HepG2 (cell line): ENCODE measurements at regions not wholly inside any gene's neighbourhood (a gene's known extent, or its start where the extent isn't known, plus 50 kb on each side); places are given as distances from the start of the nearest gene placed in this dataset.

Source experiments
- IRF2 ChIP-seq: IDR thresholded peaks from 2 replicates; pipeline ENCODE4 v1.6.1; 2018; ENCODE audit warnings: missing genetic modification reagents, missing compliant biosample characterization
- NFIC ChIP-seq: IDR thresholded peaks from 2 replicates; pipeline ENCODE4 v1.6.1; 2012; ENCODE audit warnings: mild to moderate bottlenecking, low read length, inconsistent platforms
- POLR2AphosphoS5 ChIP-seq: IDR thresholded peaks from 2 replicates; pipeline ENCODE4 v1.6.1; 2012; ENCODE audit warnings: low read depth, low read length
- RFX5 ChIP-seq: IDR thresholded peaks from 2 replicates; pipeline ENCODE4 v1.6.1; 2011; ENCODE audit warnings: low read depth, low read length, improper control_type of control experiment
- SMAD3 ChIP-seq: sonication (generic); formaldehyde crosslinking; IDR thresholded peaks from 2 replicates; pipeline ENCODE4 v1.4.0; 2020; ENCODE audit warnings: missing genetic modification reagents
- SP2 ChIP-seq: sonication (generic); formaldehyde crosslinking; IDR thresholded peaks from 2 replicates; pipeline ENCODE4 v1.5.1; 2020; ENCODE audit warnings: mild to moderate bottlenecking, missing genetic modification reagents
- ZNF263 ChIP-seq: sonication (generic); formaldehyde crosslinking; IDR thresholded peaks from 2 replicates; pipeline ENCODE4 v1.4.0; 2020; ENCODE audit warnings: missing genetic modification reagents
- TF ChIP-seq, protein P1 (sequence below): sonication (generic); formaldehyde crosslinking; IDR thresholded peaks from 2 replicates; pipeline ENCODE4 v1.8.0; 2022; ENCODE audit warnings: missing genetic modification reagents, mild to moderate bottlenecking, moderate library complexity, borderline replicate concordance
- TF ChIP-seq, protein P2 (sequence below), 2 experiments: IDR thresholded peaks; 2 replicates each; pipeline ENCODE4 v1.6.1; 2011 to 2012; ENCODE audit warnings: low read length in 2 of 2, borderline replicate concordance in 1 of 2, low read depth in 1 of 2, mild to moderate bottlenecking in 1 of 2, moderate library complexity in 1 of 2
- TF ChIP-seq, protein P3 (sequence below): sonication (generic); formaldehyde crosslinking; IDR thresholded peaks from 2 replicates; pipeline ENCODE4 v1.5.0; 2020; ENCODE audit warnings: mild to moderate bottlenecking, missing genetic modification reagents, moderate library complexity

DNA sequence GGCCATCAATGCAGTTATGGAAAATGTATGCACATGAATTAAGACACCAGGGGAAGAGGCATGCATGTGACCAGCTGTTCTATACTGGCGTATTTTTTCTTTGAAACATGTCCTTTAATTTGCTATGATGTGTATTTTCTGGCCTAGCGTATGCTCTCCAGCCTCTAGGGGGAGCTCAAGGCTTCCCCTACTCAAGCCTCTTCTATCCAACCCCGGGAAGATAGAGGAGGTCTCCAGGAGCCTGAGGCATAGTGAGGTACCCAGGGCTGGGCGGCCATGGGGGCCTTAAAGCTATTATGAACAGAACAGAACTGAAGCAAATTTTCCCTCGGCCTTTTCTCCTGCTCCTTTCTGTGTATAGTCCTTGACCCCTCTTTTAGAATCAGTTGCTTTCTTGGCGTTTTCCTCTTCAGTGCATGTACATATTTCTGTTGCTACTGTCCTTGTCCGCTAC is 528.9 kb downstream of the MAFB start:
- TF ChIP-seq, protein P1, sequence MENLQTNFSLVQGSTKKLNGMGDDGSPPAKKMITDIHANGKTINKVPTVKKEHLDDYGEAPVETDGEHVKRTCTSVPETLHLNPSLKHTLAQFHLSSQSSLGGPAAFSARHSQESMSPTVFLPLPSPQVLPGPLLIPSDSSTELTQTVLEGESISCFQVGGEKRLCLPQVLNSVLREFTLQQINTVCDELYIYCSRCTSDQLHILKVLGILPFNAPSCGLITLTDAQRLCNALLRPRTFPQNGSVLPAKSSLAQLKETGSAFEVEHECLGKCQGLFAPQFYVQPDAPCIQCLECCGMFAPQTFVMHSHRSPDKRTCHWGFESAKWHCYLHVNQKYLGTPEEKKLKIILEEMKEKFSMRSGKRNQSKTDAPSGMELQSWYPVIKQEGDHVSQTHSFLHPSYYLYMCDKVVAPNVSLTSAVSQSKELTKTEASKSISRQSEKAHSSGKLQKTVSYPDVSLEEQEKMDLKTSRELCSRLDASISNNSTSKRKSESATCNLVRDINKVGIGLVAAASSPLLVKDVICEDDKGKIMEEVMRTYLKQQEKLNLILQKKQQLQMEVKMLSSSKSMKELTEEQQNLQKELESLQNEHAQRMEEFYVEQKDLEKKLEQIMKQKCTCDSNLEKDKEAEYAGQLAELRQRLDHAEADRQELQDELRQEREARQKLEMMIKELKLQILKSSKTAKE, result no peak
- TF ChIP-seq SMAD3 (CRISPR knock-in tag) (no peak), RFX5 (no peak), NFIC (no peak), POLR2AphosphoS5 (no peak), ZNF263 (CRISPR knock-in tag) (no peak), IRF2 (CRISPR knock-in tag) (no peak), SP2 (CRISPR knock-in tag) (no peak)
- TF ChIP-seq, protein P2, sequence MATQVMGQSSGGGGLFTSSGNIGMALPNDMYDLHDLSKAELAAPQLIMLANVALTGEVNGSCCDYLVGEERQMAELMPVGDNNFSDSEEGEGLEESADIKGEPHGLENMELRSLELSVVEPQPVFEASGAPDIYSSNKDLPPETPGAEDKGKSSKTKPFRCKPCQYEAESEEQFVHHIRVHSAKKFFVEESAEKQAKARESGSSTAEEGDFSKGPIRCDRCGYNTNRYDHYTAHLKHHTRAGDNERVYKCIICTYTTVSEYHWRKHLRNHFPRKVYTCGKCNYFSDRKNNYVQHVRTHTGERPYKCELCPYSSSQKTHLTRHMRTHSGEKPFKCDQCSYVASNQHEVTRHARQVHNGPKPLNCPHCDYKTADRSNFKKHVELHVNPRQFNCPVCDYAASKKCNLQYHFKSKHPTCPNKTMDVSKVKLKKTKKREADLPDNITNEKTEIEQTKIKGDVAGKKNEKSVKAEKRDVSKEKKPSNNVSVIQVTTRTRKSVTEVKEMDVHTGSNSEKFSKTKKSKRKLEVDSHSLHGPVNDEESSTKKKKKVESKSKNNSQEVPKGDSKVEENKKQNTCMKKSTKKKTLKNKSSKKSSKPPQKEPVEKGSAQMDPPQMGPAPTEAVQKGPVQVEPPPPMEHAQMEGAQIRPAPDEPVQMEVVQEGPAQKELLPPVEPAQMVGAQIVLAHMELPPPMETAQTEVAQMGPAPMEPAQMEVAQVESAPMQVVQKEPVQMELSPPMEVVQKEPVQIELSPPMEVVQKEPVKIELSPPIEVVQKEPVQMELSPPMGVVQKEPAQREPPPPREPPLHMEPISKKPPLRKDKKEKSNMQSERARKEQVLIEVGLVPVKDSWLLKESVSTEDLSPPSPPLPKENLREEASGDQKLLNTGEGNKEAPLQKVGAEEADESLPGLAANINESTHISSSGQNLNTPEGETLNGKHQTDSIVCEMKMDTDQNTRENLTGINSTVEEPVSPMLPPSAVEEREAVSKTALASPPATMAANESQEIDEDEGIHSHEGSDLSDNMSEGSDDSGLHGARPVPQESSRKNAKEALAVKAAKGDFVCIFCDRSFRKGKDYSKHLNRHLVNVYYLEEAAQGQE (IDR thresholded peaks at IDR 0.05; ENCODE audit: borderline replicate concordance in 1 of 2, low read depth in 1 of 2, low read length in 2 of 2), result no peak
- TF ChIP-seq, protein P3, sequence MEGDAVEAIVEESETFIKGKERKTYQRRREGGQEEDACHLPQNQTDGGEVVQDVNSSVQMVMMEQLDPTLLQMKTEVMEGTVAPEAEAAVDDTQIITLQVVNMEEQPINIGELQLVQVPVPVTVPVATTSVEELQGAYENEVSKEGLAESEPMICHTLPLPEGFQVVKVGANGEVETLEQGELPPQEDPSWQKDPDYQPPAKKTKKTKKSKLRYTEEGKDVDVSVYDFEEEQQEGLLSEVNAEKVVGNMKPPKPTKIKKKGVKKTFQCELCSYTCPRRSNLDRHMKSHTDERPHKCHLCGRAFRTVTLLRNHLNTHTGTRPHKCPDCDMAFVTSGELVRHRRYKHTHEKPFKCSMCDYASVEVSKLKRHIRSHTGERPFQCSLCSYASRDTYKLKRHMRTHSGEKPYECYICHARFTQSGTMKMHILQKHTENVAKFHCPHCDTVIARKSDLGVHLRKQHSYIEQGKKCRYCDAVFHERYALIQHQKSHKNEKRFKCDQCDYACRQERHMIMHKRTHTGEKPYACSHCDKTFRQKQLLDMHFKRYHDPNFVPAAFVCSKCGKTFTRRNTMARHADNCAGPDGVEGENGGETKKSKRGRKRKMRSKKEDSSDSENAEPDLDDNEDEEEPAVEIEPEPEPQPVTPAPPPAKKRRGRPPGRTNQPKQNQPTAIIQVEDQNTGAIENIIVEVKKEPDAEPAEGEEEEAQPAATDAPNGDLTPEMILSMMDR (CRISPR knock-in tag), result peak; percentile 73
